DOHH2 (cell line): ENCODE measurements at regions not wholly inside any gene's neighbourhood (a gene's known extent, or its start where the extent isn't known, plus 50 kb on each side); places are given as distances from the start of the nearest gene placed in this dataset.

Experiments
- H3F3A ChIP-seq: fragments of 200-600 bp; sonication (generic), shearing (Covaris generic); 2 replicates; pipeline ENCODE4 v1.6.0; 2016; ENCODE audit warnings: antibody characterized with exemption, mild to moderate bottlenecking; ENCODE audit not compliant: control insufficient read depth, insufficient read depth
- H3K27ac ChIP-seq: fragments of 200-600 bp; sonication (generic); 2 replicates; pipeline ENCODE4 v1.5.1; 2014; ENCODE audit warnings: low read depth, mild to moderate bottlenecking, low read length, moderate library complexity
- H3K27me3 ChIP-seq: fragments of 200-600 bp; sonication (generic); 2 replicates; pipeline ENCODE4 v1.6.1; 2014; ENCODE audit warnings: mild to moderate bottlenecking, low read length, mixed read lengths; ENCODE audit not compliant: control insufficient read depth
- H3K36me3 ChIP-seq: fragments of 200-600 bp; sonication (generic); 2 replicates; pipeline ENCODE4 v1.6.1; 2014; ENCODE audit warnings: mild to moderate bottlenecking, low read length, moderate library complexity, mixed read lengths; ENCODE audit not compliant: control insufficient read depth
- H3K4me1 ChIP-seq: fragments of 200-600 bp; sonication (generic); 2 replicates; pipeline ENCODE4 v1.6.1; 2014; ENCODE audit warnings: mild to moderate bottlenecking, low read length, mixed read lengths; ENCODE audit not compliant: control insufficient read depth
- H3K4me2 ChIP-seq: fragments of 200-600 bp; sonication (generic); 2 replicates; pipeline ENCODE4 v1.6.0; 2014; ENCODE audit warnings: mild to moderate bottlenecking, low read length, moderate library complexity
- H3K4me3 ChIP-seq: fragments of 200-600 bp; sonication (generic); 2 replicates; pipeline ENCODE4 v1.5.1; 2014; ENCODE audit warnings: mild to moderate bottlenecking, low read length, mixed read lengths
- H3K79me2 ChIP-seq: fragments of 200-600 bp; sonication (generic); 2 replicates; pipeline ENCODE4 v1.6.1; 2014; ENCODE audit warnings: mild to moderate bottlenecking, low read length, mixed read lengths; ENCODE audit not compliant: control insufficient read depth
- H3K9me2 ChIP-seq: fragments of 200-600 bp; sonication (generic); replicated peaks from 2 replicates; pipeline ENCODE4 v1.6.1; 2014; ENCODE audit warnings: mild to moderate bottlenecking, low read length, mixed read lengths; ENCODE audit not compliant: control insufficient read depth
- H3K9me3 ChIP-seq: fragments of 200-600 bp; sonication (generic); 2 replicates; pipeline ENCODE4 v1.6.1; 2014; ENCODE audit warnings: antibody characterized with exemption, low read length, mixed read lengths; ENCODE audit not compliant: control insufficient read depth, insufficient read depth
- H4K20me1 ChIP-seq: fragments of 200-600 bp; sonication (generic); 2 replicates; pipeline ENCODE4 v1.6.0; 2014; ENCODE audit warnings: low read depth, mild to moderate bottlenecking, antibody characterized with exemption, low read length, moderate library complexity; ENCODE audit not compliant: control insufficient read depth, insufficient read depth
- CTCF ChIP-seq: fragments of 200-600 bp; sonication (generic); IDR thresholded peaks from one replicate; pipeline ENCODE4 v1.5.1; 2014; ENCODE audit warnings: antibody characterized with exemption, mild to moderate bottlenecking, low read depth, low read length; ENCODE audit not compliant: poor library complexity, severe bottlenecking
- EZH2phosphoT487 ChIP-seq: fragments of 200-600 bp; sonication (generic); IDR thresholded peaks from 2 replicates; pipeline ENCODE4 v1.6.1; 2017; ENCODE audit warnings: borderline replicate concordance, mild to moderate bottlenecking, antibody characterized with exemption, low read length, moderate library complexity, mixed read lengths

GRCh38 chr7:155232911-155233310, 64.8 kb upstream of the INSIG1 start:
- no peaks in the 10 kb centered on the region for H3K36me3 ChIP-seq
- peaks cover 9% of the 10 kb centered on the region for H3K4me1 ChIP-seq
- no peaks in the 10 kb centered on the region for H4K20me1 ChIP-seq
- no peaks in the 10 kb centered on the region for H3F3A ChIP-seq
- no peaks in the 10 kb centered on the region for H3K9me2 ChIP-seq
- H3K27ac ChIP-seq, result no peak overlapping the region
- no peaks in the 10 kb centered on the region for H3K27me3 ChIP-seq
- TF ChIP-seq EZH2phosphoT487, result no peak
- TF ChIP-seq CTCF, result no peak
- H3K4me2 ChIP-seq, result no peak overlapping the region
- H3K79me2 ChIP-seq, result no peaks in the 10 kb centered on the region
- H3K4me3 ChIP-seq, result no peak overlapping the region
- H3K9me3 ChIP-seq, result no peaks in the 10 kb centered on the region

- no peaks in the 10 kb centered on the region for H3F3A ChIP-seq
- no peaks in the 10 kb centered on the region for H3K79me2 ChIP-seq
- no peak overlapping the region for H3K4me2 ChIP-seq
- H3K4me1 ChIP-seq, result peaks cover 9% of the 10 kb centered on the region
- H4K20me1 ChIP-seq, result no peaks in the 10 kb centered on the region
- no peak overlapping the region for H3K27ac ChIP-seq
- no peaks in the 10 kb centered on the region for H3K9me2 ChIP-seq
- TF ChIP-seq CTCF, result no peak
- TF ChIP-seq EZH2phosphoT487, result no peak
- H3K9me3 ChIP-seq, result no peaks in the 10 kb centered on the region
- H3K4me3 ChIP-seq, result no peak overlapping the region
- no peaks in the 10 kb centered on the region for H3K27me3 ChIP-seq
- no peaks in the 10 kb centered on the region for H3K36me3 ChIP-seq
Measured at GRCh38 chr7:155233311-155234157, 64.1 kb upstream of the INSIG1 start.

GRCh38 chr7:155234158-155234492, 63.6 kb upstream of the INSIG1 start:
- no peak overlapping the region for H3K4me2 ChIP-seq

More at GRCh38 chr7:155234158-155234492, 63.6 kb upstream of the INSIG1 start:
- Histone ChIP-seq H3K79me2 (no peaks in the 10 kb centered on the region), H3K9me3 (no peaks in the 10 kb centered on the region), H3K4me3 (no peak overlapping the region), H3K4me1 (peaks cover 9% of the 10 kb centered on the region), H3K27ac (no peak overlapping the region), H3F3A (no peaks in the 10 kb centered on the region), H4K20me1 (no peaks in the 10 kb centered on the region), H3K36me3 (no peaks in the 10 kb centered on the region), H3K9me2 (no peaks in the 10 kb centered on the region), H3K27me3 (no peaks in the 10 kb centered on the region)
- TF ChIP-seq CTCF, result no peak
- TF ChIP-seq EZH2phosphoT487, result no peak
